ENCODE measurements at regions not wholly inside any gene's neighbourhood (a gene's known extent, or its start where the extent isn't known, plus 50 kb on each side); places are given as distances from the start of the nearest gene placed in this dataset.

- TF ChIP-seq, protein P1, sequence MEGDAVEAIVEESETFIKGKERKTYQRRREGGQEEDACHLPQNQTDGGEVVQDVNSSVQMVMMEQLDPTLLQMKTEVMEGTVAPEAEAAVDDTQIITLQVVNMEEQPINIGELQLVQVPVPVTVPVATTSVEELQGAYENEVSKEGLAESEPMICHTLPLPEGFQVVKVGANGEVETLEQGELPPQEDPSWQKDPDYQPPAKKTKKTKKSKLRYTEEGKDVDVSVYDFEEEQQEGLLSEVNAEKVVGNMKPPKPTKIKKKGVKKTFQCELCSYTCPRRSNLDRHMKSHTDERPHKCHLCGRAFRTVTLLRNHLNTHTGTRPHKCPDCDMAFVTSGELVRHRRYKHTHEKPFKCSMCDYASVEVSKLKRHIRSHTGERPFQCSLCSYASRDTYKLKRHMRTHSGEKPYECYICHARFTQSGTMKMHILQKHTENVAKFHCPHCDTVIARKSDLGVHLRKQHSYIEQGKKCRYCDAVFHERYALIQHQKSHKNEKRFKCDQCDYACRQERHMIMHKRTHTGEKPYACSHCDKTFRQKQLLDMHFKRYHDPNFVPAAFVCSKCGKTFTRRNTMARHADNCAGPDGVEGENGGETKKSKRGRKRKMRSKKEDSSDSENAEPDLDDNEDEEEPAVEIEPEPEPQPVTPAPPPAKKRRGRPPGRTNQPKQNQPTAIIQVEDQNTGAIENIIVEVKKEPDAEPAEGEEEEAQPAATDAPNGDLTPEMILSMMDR (conservative IDR thresholded peaks at IDR 0.05; ENCODE audit: low read length), result no peak
- TF ChIP-seq EZH2phosphoT487 (IDR thresholded peaks at IDR 0.05; ENCODE audit: borderline replicate concordance, low read depth, low read length), result no peak
These were observed 144.2 kb upstream of the ZNF91 start for GRCh38 chr19:23539499-23539898.
